GM18511 (cell line): ENCODE measurements at regions not wholly inside any gene's neighbourhood (a gene's known extent, or its start where the extent isn't known, plus 50 kb on each side); places are given as distances from the start of the nearest gene placed in this dataset.

Experiments used
- ATAC-seq: cut with Tn5 transposase; IDR thresholded peaks from one replicate; pipeline ENCODE4 v1.9.1; 2021; ENCODE audit warnings: mild to moderate bottlenecking, moderate library complexity; ENCODE audit not compliant: unreplicated experiment

DNA sequence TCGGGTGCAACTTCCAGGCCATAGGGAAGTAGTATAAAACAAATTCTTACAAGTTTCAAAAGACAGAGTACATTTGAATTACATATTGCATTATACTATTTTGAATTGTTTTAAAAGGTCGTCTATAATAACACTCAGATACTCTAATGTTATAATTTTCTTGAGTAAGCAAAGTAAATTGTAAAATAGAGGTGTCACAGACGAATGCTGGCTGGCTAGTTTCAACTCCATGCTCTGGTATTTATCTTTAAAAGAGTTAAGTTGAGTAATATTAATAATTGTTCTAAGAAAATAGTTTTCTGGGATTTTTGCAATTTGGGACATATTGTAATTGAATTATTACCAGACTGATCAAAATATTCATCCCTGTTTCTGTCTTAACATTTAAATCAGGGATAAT is 764.9 kb downstream of the TECRL start:
- no peak for ATAC-seq

DNA sequence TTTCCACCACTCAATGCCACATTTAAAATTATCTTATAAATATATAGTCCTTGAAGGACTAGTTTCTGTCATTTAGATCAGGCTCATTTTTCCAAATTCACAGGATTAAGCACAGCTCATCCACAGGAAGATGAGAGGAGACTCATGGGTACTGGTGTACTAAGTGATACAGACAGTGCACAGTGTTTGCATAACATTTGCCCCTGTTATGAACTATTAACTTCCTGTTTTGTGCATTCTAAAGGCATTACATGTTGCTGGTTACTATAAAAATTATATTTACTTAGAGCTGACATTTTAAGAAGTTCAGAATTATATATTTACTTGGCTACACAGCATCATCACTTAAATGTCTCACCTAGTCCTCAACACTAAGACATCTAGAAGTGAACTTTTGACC is 772.0 kb downstream of the TECRL start:
- ATAC-seq, result no peak

- ATAC-seq, result no peak
Observed at GRCh38 chr4:63632858-63633257, 776.4 kb downstream of the TECRL start.

- no peak for ATAC-seq
Observed at GRCh38 chr4:63620271-63620670, 789.0 kb downstream of the TECRL start.

- no peak for ATAC-seq
Observed at GRCh38 chr4:63619771-63620170, 789.5 kb downstream of the TECRL start.

DNA sequence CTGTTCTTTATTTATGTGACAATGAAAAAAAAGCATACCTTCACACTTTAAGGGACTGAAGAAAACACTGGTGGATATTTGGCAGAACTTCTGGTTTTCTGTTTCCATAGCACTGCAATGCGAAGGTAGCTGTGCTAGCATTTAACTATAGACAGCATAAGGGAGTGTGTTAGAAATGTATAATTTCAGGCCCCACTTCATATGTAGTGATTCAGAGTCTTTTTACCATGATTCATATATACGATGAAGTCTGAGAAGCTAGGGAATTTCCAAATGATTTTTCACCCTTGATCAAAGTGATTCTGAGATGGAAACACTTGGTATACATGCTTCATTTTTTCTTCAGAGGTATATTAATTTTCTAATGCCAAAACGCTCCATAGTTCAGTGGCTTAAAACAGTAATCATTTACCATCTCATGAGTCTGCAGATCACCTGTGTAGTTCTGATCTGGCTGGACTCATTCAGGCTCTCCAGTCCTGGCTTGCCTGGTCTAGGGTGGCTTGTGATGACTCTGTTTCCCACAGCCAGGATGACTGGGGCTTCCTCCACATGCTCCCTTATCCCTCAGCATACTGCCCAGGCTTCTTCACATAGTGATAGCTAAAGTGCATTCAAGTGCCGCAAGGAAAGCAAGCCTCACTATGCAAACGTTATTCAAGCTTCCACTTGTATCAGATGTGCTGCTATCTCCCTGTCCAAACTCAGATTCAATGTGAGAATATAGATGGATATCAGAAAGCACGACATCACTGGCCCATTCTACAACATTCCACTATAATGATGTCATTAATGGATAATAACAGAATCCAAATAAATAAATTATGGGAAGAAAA is 790.1 kb downstream of the TECRL start:
- no peak for ATAC-seq

- no peak for ATAC-seq
Observed at GRCh38 chr4:63607169-63607872, 801.9 kb downstream of the TECRL start.

GRCh38 chr4:63589796-63590195 is 819.5 kb downstream of the TECRL start:
- ATAC-seq, result no peak

DNA sequence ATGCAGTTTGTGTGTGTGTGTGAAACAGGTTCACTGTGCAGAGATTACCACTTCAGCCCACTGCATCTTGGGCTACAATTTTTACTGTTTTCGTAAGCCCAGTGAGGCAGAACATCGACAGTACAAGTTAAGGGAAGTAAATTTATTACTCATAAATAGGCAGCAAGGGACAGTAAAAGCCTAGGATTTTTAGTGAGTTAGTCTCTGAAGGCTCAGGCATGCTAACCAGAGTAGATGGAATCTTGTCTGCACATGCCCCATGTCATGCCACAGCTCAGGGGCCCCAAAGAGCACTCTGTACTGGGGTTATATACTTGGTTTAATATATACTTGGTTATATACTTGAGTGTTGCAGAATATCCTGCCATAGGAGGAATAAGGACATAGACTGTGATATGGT is 825.7 kb downstream of the TECRL start:
- ATAC-seq, result no peak

DNA sequence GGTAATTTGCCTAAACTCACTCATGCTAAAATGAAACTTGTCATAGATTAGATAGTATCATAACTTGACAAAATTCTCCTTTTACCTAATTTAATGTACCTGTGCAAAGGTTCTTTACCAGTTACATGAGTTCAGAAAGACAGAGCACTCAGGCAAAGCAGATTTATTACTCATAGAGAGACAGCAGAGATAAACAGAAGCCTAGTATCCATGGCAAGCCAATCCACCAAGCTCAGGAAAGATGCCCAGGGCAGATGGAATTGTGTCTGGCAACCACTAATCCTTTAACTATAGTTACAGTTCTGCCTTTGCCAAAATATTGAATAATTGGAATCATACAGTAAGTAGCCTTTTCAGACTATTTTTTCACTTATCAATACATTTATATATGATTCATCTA is 826.2 kb downstream of the TECRL start:
- no peak for ATAC-seq

DNA sequence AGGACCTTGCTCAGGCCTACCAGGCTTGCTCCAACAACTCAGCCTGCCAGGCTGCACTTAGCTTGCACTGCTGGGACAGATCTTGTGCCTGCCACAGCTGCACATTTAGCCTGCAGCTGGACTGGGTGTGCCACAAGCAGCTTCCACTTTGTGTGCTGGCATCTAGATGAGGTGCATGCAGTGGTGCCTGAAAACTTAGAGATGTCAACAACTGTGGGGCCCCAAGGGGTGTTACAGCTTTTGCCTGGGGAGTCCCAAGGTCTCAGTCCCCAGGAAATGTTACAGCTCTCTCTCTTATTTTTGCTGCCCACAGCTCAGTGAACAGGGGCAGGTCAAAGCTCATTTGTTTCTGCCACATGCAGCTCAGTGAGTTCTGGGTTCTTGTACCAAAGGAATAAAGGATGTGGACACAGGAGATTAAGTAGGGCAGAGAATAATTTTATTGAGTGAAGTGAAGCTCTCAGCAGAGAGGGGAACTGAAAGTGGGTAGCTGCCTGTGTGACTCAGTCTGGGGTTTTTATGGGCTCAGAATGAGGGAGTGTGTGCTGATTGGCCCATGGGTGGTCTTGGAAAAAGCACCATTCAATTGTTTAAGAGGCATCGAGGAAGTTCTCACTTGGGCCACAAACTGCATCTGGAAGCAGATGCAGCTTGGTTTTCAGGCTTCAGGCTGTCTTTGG is 828.3 kb downstream of the TECRL start:
- peak; percentile 79 for ATAC-seq

- no peak for ATAC-seq
Observed at GRCh38 chr4:63578383-63578782, 830.9 kb downstream of the TECRL start.

DNA sequence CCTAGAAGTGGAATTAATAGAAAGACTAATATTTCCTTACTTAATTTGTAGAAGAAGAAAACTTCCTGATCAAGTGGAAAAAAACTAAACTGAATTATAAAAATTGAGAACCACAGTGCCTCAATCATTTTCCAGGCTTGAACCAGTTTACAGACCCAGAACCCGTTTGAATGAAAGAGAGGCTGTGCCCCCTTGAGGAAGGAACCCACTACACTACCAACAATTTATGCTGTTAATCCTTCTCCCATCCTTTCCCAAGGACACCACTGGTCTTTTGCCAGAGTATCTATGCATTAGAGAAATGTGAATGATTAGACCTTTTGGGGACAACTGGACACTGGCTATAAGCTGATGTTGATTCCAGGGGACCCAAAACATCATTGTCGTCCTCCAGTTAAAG is 842.6 kb downstream of the TECRL start:
- ATAC-seq, result no peak

GRCh38 chr4:63563288-63564014 is 845.8 kb downstream of the TECRL start:
- ATAC-seq, result peak; percentile 48

GRCh38 chr4:63558709-63559108 is 850.5 kb downstream of the TECRL start:
- no peak for ATAC-seq

- no peak for ATAC-seq
Observed at GRCh38 chr4:63556332-63556731, 852.9 kb downstream of the TECRL start.

- ATAC-seq, result no peak
Observed at GRCh38 chr4:63553123-63553522, 856.1 kb downstream of the TECRL start.

- no peak for ATAC-seq
Observed at GRCh38 chr4:63541828-63542227, 867.4 kb downstream of the TECRL start.

- no peak for ATAC-seq
Observed at GRCh38 chr4:63529581-63530337, 879.5 kb downstream of the TECRL start.

DNA sequence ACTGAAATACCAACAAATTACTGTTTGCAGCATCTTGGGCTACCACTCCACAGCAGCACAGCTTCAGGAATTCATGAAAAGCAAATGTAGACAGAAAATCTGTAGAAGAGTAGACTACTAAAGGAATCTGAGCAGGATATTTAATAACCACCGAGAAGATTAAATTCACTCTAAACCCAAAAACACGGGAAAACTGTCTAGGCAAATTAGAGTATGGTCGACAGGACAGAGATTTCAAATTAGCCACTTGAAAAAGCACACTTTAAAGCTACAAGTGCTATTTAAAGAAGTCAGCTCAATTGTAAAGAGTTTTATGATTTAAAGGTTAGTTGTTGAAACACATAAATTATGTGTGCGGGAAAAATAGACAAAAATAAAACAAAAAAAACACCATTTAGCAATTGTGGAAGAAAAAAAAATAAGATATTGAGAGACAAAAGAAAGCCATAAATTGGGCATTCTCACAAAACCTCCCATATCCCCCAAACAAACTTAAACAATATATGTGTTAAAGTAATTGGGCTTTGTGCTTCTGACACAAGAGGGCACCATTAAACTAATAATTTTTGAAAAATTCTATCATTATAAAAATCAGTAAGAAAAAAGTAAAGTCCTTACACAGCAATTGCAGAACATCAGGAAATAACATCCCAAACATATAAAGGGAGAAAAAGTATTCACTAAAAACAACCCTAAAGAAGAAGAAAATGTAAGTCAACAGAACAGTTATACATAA is 880.8 kb downstream of the TECRL start:
- no peak for ATAC-seq
